HAP-1 (cell line): ENCODE measurements at regions not wholly inside any gene's neighbourhood (a gene's known extent, or its start where the extent isn't known, plus 50 kb on each side); places are given as distances from the start of the nearest gene placed in this dataset.
A peak's percentile ranks its signal among the peaks of the same experiment; 100 is the strongest.
"Not testable (repeated sequence)": the region's sequence is repeated elsewhere in the genome, so short reads cannot be mapped to it uniquely, and the experiment has no call there.

Source experiments
- DNase-seq, 2 experiments: peaks; one replicate each; pipeline ENCODE4 v3.0.0-alpha.2; 2016 to 2020; ENCODE audit warnings: low spot score in 2 of 2
- H3K27me3 ChIP-seq: fragments of 250-450 bp; sonication (Bioruptor Pico); 2 replicates; pipeline ENCODE4 v1.5.1; 2020; ENCODE audit warnings: low read depth, mild to moderate bottlenecking, moderate library complexity
- H3K36me3 ChIP-seq: fragments of 250-450 bp; sonication (Bioruptor Pico); replicated peaks from 2 replicates; pipeline ENCODE4 v1.5.1; 2020; ENCODE audit warnings: mild to moderate bottlenecking
- H3K4me1 ChIP-seq: fragments of 250-450 bp; sonication (Bioruptor Pico); 2 replicates; pipeline ENCODE4 v1.5.1; 2020; ENCODE audit warnings: mild to moderate bottlenecking
- H3K4me3 ChIP-seq: fragments of 250-450 bp; sonication (Bioruptor Pico); 2 replicates; pipeline ENCODE4 v1.5.1; 2020; ENCODE audit warnings: mild to moderate bottlenecking, moderate library complexity
- H3K9me3 ChIP-seq: fragments of 250-450 bp; sonication (Bioruptor Pico); 2 replicates; pipeline ENCODE4 v1.5.1; 2020; ENCODE audit warnings: mild to moderate bottlenecking, moderate library complexity
- in situ Hi-C: fragments of 300-500 bp; cut with MboI; formaldehyde crosslinking; loops from 3 replicates; pipeline ENCODE4 v1.14.3; 2020; ENCODE audit warnings: low sequenced_read_pairs, inconsistent platforms, mixed read lengths

DNA sequence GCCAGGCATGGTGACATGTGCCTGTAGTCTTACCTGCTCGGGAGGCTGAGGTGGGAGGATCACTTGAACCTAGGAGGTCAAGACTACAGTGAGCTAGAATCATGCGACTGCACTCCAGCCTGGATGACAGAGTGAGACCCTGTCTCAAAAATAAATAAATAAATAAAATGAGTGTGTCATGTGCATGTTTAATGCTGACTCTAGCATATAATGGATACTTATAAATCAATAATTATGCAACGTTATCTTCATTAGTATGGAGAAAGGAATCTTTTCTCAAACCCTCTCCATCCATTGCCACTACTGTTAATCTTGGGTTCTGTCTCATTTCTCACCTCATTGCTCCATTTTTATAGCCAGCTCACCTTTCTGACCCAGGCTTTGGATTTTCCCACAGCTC lies 189.5 kb upstream of the RPL34 start:
- Histone ChIP-seq H3K4me3 (no peak overlapping the region), H3K4me1 (peaks cover 6% of the 10 kb centered on the region), H3K27me3 (no peaks in the 10 kb centered on the region), H3K36me3 (no peaks in the 10 kb centered on the region), H3K9me3 (no peaks in the 10 kb centered on the region)
- in situ Hi-C loops: no loop called here
- DNase-seq: no peak

- peaks cover 6% of the 10 kb centered on the region for H3K4me1 ChIP-seq
- H3K9me3 ChIP-seq: no peaks in the 10 kb centered on the region
- H3K27me3 ChIP-seq: no peaks in the 10 kb centered on the region
- DNase-seq: no peak
- H3K36me3 ChIP-seq: no peaks in the 10 kb centered on the region
- in situ Hi-C loops: no loop called here
- H3K4me3 ChIP-seq: no peak overlapping the region
Measured at GRCh38 chr4:108429662-108430061, 190.7 kb upstream of the RPL34 start.

DNA sequence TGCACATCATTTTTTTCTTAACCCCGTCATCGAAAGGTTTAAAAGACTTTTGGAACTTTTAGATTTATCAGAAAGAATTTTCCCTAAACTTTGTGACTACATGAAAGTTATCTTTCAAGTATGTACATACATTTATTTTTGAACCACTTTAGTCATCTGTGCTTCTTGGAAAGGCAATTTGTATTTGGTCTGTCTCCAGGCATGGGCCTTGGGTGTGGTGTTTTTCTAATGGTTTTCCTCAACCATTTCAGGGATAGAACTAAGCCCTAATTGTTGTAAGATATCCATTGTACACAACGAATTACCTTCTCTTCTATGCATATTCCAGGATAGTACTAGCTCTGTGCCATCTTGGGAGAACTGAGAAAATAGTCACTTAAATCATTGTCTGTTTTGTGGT lies 191.5 kb upstream of the RPL34 start:
- no peaks in the 10 kb centered on the region for H3K27me3 ChIP-seq
- no peak overlapping the region for H3K4me3 ChIP-seq
- H3K9me3 ChIP-seq: no peaks in the 10 kb centered on the region
- peaks cover 6% of the 10 kb centered on the region for H3K4me1 ChIP-seq
- in situ Hi-C loops: no loop called here
- DNase-seq: no peak
- no peaks in the 10 kb centered on the region for H3K36me3 ChIP-seq

- Histone ChIP-seq H3K4me1 (peaks cover 6% of the 10 kb centered on the region), H3K4me3 (no peak overlapping the region), H3K9me3 (no peaks in the 10 kb centered on the region), H3K27me3 (no peaks in the 10 kb centered on the region), H3K36me3 (no peaks in the 10 kb centered on the region)
- DNase-seq: no peak
- in situ Hi-C loops: no loop called here
Measured at GRCh38 chr4:108427946-108428485, 192.4 kb upstream of the RPL34 start.

DNA sequence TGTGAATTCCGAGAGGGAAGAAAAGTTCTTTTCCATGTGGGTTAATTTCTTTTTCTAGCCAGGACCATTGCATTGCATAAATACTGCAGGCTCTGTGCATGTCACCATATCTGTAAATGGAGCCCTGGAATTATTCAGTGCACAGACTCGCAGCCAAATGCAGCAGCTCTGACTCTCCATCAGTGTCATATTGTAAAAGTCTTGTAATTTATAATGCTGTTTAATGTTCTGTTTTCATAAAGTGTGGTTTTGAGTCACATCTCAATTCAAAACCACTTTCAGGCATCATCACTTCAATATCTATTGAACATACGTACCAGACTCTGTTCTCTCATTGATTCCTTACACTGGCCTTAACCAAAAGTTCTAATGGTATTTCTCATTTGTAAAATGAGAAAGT lies 193.9 kb upstream of the RPL34 start:
- Histone ChIP-seq H3K4me1 (peaks cover 6% of the 10 kb centered on the region), H3K9me3 (no peaks in the 10 kb centered on the region)
- peak in 1 of 2 experiments; percentile 19 for DNase-seq

DNA sequence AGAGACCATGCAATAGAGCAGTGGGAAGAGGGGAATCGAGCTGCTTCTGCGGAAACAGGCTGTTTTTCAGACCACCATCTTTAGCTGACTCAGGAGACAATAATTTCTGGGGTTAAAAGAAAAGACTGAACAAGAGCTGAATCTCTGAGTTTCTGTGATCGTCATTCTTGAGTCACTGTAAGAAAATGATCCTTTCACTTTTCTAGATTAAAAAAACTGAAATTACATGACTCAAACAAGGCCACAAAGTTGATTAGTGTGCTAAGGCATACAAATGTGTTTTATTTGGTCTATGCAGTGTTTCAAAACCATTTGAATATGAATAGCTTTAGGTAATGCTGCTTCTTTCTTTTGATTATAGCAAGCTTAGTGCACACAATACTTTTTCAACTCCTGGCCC lies 194.4 kb upstream of the RPL34 start:
- peak; percentile 12 to 93 for DNase-seq
- Histone ChIP-seq H3K4me1 (peaks cover 6% of the 10 kb centered on the region), H3K36me3 (no peaks in the 10 kb centered on the region), H3K4me3 (no peak overlapping the region), H3K27me3 (no peaks in the 10 kb centered on the region), H3K9me3 (no peaks in the 10 kb centered on the region)
- in situ Hi-C loops: no loop called here

More for the DNA sequence above, 193.9 kb upstream of the RPL34 start:
- in situ Hi-C loops: no loop called here
- Histone ChIP-seq H3K36me3 (no peaks in the 10 kb centered on the region), H3K27me3 (no peaks in the 10 kb centered on the region), H3K4me3 (no peak overlapping the region)

GRCh38 chr4:108417923-108418322 lies 202.5 kb upstream of the RPL34 start:
- in situ Hi-C loops: no loop called here
- Histone ChIP-seq H3K4me3 (no peak overlapping the region), H3K36me3 (no peaks in the 10 kb centered on the region), H3K27me3 (no peaks in the 10 kb centered on the region), H3K4me1 (no peaks in the 10 kb centered on the region), H3K9me3 (no peaks in the 10 kb centered on the region)
- no peak for DNase-seq

DNA sequence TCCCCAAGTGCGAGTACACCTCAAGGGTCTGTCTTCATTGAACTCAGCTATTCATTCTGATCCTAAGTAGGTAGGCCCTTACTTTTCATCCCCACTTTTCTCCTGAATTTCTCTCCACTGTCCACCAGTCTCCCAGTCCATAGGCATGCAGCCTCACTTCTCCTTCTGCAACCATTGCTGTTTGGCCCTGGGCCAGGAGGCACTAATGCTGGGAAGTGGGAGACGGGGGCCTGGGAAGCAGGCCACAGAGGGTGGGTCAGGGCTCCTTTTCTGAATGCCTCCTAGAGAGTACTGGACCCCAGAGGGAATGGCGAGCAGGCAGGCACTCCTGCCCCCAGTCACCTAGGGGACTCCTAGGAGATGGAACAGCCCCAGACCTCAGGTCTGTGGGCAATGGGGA lies 203.5 kb upstream of the RPL34 start:
- H3K27me3 ChIP-seq: no peaks in the 10 kb centered on the region
- H3K4me3 ChIP-seq: no peak overlapping the region
- no peak for DNase-seq
- H3K9me3 ChIP-seq: no peaks in the 10 kb centered on the region
- H3K36me3 ChIP-seq: no peaks in the 10 kb centered on the region
- H3K4me1 ChIP-seq: no peaks in the 10 kb centered on the region
- in situ Hi-C loops: no loop called here

- Histone ChIP-seq H3K4me3 (no peak overlapping the region), H3K36me3 (no peaks in the 10 kb centered on the region), H3K4me1 (no peaks in the 10 kb centered on the region), H3K9me3 (no peaks in the 10 kb centered on the region), H3K27me3 (no peaks in the 10 kb centered on the region)
- no peak for DNase-seq
- in situ Hi-C loops: no loop called here
Measured at GRCh38 chr4:108415389-108415788, 205.0 kb upstream of the RPL34 start.

DNA sequence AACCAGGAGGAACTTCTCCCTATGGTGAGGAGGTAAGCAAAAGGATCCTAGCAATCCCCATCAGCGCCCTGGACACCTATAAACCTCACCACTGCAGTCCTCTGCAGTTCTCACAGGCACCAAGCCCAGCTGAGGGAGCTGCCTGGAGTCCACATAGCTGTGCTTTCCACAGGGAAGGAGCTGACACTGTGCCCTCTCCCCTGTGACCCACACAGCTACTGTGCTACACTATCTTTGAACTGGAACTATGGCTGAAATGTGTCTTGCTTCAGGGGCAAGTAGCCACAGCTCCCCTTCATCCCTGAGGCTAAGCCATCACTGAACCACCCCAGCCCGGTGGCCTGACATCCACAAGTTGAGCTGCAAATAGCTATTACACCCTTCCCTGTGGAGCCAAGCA lies 208.5 kb upstream of the RPL34 start:
- Histone ChIP-seq H3K4me3 (no peak overlapping the region), H3K4me1 (no peaks in the 10 kb centered on the region), H3K9me3 (no peaks in the 10 kb centered on the region), H3K36me3 (no peaks in the 10 kb centered on the region), H3K27me3 (no peaks in the 10 kb centered on the region)
- in situ Hi-C loops: no loop called here
- DNase-seq: no peak

DNA sequence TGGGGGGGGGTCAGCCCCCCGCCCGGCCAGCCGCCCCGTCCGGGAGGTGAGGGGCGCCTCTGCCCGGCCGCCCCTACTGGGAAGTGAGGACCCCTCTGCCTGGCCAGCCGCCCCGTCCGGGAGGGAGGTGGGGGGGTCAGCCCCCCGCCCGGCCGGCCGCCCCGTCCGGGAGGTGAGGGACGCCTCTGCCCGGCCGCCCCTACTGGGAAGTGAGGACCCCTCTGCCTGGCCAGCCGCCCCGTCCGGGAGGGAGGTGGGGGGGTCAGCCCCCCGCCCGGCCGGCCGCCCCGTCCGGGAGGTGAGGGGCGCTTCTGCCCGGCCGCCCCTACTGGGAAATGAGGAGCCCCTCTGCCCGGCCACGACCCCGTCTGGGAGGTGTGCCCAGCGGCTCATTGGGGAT lies 210.7 kb upstream of the RPL34 start:
- H3K4me3 ChIP-seq, H3K27me3 ChIP-seq, H3K9me3 ChIP-seq, H3K36me3 ChIP-seq, H3K4me1 ChIP-seq, DNase-seq, in situ Hi-C loops: not testable (repeated sequence)

GRCh38 chr4:108405586-108405985 lies 214.8 kb upstream of the RPL34 start:
- Histone ChIP-seq H3K36me3 (no peaks in the 10 kb centered on the region), H3K4me3 (no peak overlapping the region), H3K9me3 (no peaks in the 10 kb centered on the region), H3K27me3 (no peaks in the 10 kb centered on the region), H3K4me1 (no peaks in the 10 kb centered on the region)
- no peak for DNase-seq
- in situ Hi-C loops: no loop called here

DNA sequence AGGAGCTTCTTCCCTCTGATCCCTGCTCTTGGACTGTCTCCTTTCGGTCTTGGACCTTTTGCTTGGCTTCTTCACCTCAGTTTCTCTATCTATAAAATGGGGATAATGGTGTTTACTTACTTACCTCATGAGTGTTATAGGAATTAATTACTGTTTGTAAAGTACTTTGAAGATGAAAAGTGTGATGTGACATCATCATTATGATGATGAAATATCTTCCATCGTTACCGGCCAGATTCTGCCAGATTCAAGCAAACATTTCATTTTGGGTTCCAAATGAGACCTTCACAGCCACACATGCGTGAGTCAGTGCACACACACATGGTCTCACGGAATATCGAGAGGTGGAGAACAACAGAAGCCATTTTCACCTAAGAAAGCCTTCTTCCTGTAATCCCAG lies 220.1 kb upstream of the RPL34 start:
- H3K36me3 ChIP-seq: no peaks in the 10 kb centered on the region
- no peak for DNase-seq
- no peaks in the 10 kb centered on the region for H3K27me3 ChIP-seq
- peaks cover 13% of the 10 kb centered on the region for H3K4me1 ChIP-seq
- in situ Hi-C loops: no loop called here
- no peaks in the 10 kb centered on the region for H3K9me3 ChIP-seq
- H3K4me3 ChIP-seq: no peak overlapping the region

- in situ Hi-C loops: no loop called here
Measured at GRCh38 chr4:108399610-108400265, 220.6 kb upstream of the RPL34 start.

GRCh38 chr4:108398836-108399235 lies 221.5 kb upstream of the RPL34 start:
- Histone ChIP-seq H3K9me3 (no peaks in the 10 kb centered on the region), H3K4me3 (no peak overlapping the region), H3K4me1 (peaks cover 13% of the 10 kb centered on the region), H3K36me3 (no peaks in the 10 kb centered on the region), H3K27me3 (no peaks in the 10 kb centered on the region)
- in situ Hi-C loops: no loop called here
- no peak for DNase-seq

More at GRCh38 chr4:108399610-108400265, 220.6 kb upstream of the RPL34 start:
- H3K36me3 ChIP-seq: no peaks in the 10 kb centered on the region
- H3K4me3 ChIP-seq: no peak overlapping the region
- no peak for DNase-seq
- H3K4me1 ChIP-seq: peaks cover 13% of the 10 kb centered on the region
- H3K27me3 ChIP-seq: no peaks in the 10 kb centered on the region
- H3K9me3 ChIP-seq: no peaks in the 10 kb centered on the region
